Occipital lobe (tissue), 1 donor: ENCODE measurements at regions not wholly inside any gene's neighbourhood (a gene's known extent, or its start where the extent isn't known, plus 50 kb on each side); places are given as distances from the start of the nearest gene placed in this dataset.

Source experiments
- DNase-seq: peaks from one replicate; lab custom pipeline; 2025; lab: John Stamatoyannopoulos, UW

DNA sequence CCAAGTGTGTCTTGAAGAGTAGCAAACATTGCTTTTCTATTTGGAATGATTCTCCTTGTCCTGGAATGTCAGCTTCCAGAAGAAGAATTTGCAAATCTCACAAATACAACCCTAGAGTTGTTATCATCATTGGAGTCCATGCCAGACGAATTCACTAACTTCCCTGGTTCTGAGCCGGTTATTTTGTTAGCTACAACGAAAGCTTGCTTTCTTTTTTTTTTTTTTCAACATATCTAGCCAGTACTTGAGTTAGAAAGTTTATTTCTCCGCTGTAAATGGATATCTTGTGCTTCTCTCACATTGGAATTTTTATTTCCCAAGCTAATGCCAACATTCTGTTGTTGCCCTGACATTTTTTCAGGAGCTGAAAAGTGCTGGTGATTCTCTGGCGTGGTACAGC lies 138.1 kb upstream of the POM121L12 start:
- no peak for DNase-seq

DNA sequence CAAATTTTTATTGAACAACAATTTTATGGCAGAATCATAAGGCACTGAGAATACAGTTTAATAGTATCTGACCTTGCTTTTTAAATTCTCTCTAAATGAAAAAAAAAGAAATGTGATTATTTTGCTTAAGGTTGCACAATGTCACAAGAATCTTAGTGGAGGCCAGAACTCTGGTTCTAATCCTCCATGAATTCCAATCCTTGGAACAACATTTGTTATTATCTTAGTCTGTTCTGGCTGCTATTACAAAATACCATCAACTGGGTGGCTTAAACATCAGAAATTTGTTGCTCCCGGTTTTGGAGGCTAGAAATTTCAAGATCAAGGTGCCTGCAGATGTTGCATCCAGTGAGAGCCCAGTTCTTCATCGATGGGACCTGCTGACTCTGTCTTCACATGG lies 158.2 kb upstream of the POM121L12 start:
- DNase-seq: no peak

DNA sequence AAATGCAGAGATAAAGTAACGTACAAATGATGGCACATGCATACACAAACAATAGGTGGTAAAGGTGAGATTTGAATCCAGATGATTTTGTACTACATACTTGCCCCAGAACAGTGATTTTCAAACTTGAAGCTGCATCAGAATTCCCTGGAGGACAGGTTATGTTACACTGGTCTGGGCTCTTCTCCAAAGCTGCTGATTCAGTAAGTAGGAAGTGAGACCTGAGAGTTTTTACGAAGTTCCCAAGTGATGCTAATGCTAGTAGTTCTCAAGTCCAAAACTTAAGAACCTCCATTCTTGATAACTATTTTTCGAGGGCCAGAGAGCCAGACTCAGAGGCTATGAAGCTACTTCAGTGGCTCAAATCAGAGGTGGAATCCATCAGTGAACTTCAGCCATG lies 159.0 kb upstream of the POM121L12 start:
- no peak for DNase-seq

DNA sequence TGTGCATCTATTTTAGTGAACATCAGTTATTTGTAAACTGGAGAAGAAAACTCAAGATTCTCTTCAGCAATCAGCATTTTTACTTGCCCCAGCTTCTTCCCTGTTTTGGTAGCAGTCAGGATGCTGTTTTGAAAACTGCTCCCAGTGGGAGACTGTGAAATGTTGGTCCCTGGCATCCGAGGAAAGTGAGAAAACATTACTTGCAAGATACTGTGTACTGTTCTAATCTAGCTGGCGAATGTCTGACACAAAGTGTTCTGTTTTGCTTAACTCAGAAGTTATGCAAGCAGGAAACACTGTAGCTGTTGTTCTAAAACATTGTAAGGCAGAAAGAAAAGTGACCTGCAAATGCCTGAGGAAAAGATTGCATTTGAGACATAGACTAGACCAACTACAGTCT lies 171.8 kb upstream of the POM121L12 start:
- DNase-seq: peak; percentile 31

DNA sequence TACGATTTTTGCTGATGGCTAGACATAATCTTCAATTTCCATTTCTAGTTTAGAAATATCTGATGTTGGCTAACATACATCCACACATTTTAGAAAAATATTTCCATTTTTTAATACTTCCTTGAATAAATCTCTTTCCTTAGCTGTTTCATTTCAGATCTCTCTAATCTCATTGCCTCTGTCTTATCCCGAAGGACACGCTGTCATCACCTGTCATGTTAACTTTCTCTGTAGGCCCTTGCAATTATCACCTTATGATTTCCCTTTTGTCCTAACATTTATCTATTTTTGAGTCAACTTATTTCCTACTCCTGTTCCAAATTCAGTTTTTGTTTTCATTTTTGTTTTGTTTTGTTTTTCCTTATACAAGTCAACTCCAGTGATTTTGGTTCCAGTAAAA lies 173.1 kb upstream of the POM121L12 start:
- no peak for DNase-seq

DNA sequence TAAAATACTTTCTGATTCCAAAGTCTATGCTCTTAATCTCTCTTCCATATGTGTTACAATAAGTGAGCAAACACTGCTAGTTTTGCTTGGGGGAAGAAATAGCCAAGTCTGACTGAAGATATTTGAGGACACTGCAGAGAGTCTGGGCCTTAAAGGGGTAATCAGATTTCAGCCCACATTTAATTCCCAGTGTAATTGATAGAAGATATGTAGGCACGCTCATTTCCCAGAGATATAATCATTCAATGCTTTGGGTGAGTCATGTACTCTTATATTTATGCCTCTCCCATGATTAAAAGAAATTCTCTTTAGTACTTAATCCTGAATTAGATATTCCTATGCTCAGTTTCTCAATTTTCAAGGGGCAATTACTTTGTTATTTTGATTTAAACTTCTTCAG lies 178.1 kb upstream of the POM121L12 start:
- no peak for DNase-seq

DNA sequence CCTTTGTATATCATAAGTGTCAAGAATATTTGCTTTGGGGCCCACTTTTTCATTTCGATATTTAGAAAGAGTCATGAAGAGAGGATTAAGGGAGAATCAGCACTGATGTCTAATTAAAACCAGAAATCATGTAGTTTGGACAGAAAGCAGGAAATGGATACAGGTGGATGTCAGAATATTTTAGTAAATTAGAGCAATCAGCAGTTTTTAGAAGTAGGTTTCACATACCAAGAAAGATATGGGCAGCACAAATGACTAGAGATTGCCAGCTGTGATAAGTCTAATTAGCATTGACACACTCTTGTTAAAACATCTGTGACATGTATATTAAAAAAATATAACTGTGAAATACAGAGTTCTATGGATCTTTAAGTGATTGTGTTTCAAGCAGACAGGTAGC lies 180.8 kb upstream of the POM121L12 start:
- DNase-seq: no peak

DNA sequence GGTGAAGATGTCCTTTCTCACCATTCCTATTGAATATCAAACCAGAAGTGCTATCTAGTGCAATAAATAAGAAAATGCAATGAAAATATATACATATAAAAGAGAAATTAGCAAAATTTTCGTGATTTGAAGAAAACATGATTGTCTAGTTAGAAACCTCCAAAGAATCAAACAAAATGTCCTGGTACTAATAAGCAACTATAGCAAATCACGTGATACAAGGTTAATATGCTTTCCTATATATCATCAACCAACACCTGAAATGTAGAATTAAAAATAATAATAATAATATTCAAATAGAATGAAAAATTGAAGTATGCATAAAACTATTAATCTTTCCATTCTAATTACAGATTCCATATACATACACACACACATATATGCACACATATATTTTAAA lies 183.9 kb upstream of the POM121L12 start:
- no peak for DNase-seq

DNA sequence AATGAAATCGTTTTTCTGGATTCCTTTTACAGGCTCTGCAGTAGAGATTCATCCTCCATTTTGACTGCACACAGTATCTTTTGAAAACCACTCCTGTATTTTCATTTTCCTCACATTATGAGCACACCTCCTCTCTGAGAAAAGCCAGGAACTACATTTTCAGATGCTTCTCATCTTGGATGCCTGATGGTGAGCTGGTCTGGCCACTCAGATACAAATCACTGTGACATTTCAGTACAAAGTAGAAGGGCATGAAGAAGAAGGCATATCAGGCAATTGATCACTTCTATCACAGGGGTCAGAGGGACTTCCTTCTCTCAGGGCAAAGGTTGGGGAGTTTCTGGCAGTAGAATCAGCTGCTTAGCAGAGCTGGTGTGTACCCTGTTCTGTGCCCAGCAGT lies 192.0 kb upstream of the POM121L12 start:
- DNase-seq: no peak

DNA sequence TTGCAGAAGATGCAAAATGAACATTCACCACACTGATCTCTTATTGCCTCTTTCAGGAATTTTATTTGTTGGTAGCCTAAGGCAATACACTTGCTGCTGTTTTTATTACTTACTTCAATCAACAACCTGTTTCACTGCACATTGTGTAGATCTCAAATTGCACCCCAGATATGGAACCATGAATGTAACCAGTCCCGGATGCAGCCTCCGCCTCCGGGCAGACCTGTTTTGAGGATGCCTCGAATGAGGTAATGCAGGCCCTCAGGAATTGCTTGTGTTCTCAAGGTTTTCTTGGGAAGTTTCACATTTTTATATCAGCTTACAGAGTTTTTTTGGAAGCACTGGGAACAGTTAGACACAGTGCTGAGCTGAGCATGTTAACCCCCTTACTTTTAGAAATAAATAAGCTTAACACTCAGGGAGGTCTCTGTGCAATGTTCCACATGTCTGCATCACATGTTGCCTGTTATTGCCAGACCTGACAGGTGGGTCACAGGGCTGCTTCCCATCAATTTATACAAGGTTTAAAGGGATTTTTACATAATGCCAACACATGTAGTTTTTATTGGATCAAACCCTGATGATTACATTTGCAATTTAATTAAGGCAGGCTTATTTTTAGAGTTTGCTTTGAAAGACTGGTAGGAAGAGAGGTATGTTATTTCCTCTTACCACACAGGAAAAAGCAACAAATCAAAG lies 193.1 kb upstream of the POM121L12 start:
- DNase-seq: no peak

DNA sequence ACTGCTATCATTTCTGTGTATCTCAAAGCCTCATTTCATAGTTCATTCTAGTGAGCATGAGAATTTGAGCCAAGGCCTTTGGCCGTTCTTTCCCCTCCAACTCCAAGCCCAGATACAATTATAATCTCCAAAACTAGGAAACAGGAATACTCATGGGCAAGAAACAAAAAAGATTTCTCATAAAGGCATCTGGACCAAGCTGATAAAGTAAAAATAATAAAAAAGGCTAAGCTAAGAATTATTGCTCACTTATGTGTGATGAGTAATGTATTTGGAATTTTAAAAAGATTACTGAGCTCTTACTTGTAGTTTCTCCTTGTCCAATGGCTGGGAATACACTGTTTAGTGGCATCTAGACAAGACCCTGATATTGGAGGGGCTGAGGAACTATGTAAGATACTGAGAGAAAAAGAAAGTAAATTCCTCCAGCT lies 196.4 kb upstream of the POM121L12 start:
- no peak for DNase-seq

DNA sequence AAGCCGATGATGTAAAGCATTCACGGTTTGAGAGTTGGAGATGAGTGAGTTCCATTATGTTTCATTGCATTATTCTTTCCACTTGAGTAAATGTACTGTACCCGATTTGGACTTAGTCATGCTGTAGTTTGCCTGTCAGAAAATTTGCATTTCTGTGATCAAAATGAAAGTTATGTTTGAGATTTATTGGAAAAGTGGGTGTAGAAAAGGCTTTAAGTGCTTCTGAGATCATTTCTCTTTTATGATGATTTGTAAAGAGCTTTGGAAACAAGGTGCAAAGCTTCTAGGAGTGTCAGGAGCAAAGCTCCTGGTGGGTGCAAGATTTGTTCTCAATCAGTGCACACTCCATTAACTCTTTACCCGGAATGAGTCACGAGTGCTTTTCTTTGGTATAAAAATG lies 204.1 kb upstream of the POM121L12 start:
- DNase-seq: no peak

DNA sequence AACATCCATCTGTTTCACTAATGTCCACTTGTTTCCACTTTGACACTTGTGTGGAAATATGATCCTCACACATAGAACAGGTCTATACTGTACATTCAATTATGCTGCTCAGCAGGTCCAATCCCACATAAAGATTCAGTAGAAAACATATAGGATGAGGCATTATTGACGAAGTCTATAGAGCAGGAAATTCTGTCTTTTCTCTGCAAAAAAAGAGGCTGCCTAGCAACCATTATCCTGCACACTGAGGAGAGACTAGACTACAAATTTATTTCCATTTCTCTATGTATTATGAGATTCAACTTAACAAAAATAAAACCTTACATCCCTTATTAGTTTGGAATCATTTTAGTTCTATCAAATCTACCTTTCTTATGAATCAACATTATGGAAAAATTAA lies 204.6 kb upstream of the POM121L12 start:
- no peak for DNase-seq

DNA sequence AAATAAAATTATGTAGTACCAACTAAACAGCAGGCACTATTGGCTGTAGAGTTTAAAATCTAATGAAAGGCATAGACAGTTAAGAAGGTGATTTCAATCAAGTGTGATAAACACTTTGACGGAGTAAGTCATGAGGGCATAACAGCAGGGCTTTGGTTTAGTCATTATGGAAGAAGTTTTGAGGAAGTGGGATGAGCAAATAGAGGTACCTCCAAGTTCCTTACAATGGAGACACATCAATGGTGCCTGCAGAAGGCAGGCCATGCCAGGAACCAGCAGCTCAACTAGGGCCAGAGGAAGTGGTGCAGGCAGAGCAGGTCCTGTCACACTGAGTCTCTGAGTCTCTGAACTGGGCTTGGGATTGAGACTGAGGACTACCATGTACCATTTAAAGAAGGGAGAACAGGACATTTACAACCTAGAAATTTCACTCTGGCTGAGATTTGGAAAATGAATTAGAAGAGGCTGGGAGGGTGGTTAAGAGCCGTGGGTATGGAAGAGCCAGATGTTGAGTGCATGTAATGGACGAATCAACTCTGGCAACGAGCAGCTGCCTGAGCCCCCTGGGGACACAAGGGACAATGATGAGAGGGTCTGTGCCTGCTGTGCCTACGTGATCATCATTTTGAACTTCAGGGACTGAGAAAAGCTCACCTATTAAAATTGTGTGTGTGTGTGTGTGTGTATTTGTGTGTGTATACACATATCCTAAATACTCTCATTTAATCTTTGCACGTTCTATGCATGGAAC lies 208.7 kb upstream of the POM121L12 start:
- DNase-seq: no peak

DNA sequence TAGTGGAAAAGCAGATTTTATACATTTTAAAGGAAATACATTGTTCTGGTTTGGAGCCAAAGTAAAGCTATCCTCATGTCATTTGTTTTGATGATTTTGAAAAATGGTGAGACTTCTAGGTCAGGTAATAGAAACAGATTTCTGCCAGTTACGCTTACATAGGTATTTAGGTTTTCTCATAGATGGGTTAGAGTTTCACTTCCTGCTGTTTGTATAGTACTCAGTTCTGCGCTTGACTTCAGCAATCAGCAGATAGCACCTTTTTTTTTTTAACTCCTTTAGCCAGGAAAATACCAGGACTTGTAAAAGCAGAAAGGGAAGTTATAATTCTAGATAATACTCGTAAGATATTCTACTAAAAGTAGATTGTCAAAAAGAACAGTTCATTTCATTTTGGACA lies 209.8 kb upstream of the POM121L12 start:
- no peak for DNase-seq

DNA sequence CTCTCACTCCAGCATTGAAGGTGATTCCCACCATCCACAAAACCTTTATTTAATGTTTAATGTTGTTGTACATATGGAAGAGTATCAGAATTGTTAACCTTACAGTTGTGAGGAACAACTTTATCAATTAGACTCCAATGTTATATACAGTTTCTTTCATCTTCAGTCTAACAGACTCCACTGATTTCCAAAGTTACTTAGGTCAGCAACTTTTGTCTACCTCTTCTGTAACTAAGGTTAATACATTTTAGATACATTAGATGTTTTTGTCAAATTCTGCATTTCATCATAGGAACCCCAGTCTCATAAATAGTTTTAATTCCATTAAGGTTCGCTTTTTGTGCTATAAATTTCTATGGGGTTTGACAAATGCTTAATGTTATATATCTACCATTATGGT lies 223.9 kb upstream of the POM121L12 start:
- DNase-seq: no peak

DNA sequence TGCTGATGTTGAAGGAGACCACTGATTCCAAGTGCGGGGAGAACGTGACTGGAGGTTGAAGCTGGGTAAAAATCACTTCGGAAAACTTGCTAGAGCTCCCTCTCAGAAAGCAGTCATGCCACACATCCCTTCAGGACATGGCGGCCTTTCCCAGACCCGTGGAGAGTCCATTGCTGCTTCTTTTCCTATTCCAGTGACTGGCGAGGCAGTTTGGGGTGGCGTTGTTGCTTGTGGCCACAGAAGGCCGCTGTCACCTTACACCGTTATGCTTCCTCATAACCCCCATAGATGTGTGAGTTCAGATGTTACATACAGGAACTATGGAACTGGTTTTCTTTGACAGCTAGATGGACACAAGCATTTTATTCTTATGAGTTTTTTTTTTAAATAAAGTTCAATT lies 235.6 kb upstream of the POM121L12 start:
- DNase-seq: no peak

DNA sequence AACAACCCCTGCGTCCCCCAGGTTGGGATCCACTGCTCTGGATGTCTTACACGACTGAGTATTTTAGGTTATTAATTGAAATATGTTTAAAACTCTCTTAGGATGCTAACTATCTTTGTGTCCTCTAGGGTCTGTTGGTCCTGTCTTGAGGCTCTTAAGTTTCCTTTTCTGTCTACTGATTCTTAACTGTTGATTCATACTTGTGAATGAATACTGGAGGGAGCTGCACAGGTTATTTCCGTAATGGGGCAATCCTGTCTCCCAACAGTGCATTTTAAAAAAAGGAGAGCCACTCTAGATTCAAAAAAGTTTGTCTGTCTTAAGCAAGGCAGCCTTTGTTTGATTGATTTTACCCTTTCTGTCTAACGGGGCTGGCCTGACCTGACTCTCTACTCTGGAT lies 237.6 kb upstream of the POM121L12 start:
- no peak for DNase-seq

DNA sequence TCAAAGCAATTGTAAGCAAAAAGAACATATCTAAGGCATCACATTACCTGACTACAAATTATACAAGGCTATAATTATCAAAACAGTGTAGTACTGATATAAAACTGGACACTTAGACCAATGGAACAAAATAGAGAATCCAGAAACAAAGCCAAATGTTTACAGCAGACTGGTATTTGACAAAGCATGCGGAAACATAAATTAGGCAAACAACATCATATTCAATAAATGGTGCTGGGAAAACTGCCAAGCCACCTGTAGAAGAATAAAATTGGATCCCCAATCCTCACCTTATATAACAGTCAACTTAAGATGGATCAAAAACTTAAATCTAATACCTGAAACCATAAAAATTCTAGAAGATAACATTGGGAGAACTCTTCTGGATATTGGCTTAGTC lies 240.8 kb upstream of the POM121L12 start:
- no peak for DNase-seq

DNA sequence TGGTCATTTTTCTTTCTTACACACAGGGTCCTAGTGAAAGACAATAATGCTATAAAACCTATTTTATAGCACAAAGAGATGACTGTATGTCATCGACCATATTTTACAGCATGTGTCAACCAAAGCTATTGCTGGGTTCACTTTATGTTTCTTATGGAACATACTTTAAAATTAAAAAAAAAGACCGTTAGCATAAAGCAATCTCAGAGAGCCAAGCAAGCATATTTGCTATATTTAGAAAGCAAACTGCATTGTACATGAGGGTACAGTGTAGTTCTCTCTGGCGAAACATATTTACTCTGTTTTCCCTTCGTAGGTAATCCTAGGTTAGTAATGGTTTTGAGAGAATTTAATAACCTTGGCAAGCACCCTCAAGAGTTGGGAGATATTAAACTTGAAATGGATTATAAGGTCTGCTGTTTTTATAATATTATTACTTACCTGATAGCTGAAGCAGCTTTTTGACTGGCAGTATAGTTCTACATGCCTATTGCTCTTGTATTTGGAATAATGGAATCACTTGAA lies 244.2 kb upstream of the POM121L12 start:
- no peak for DNase-seq

DNA sequence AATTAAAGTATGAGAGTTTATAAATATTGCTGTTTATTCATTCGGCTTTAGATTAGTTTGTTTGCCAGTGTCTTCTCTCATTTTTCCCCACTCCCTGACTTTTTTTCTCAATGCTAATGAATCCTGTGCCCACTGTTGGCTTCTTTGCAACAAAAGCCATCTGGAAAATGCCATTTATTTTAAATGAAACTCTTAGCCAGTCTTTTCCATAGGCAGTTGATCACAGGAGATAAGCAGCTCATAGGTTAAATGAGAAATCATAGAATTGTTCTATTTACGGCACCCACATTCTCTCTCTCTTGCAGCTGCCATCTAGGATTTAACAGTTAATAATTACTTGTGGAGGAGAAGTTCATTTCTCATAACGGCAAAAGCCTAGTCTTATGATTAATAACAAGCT lies 249.3 kb upstream of the POM121L12 start:
- DNase-seq: no peak

DNA sequence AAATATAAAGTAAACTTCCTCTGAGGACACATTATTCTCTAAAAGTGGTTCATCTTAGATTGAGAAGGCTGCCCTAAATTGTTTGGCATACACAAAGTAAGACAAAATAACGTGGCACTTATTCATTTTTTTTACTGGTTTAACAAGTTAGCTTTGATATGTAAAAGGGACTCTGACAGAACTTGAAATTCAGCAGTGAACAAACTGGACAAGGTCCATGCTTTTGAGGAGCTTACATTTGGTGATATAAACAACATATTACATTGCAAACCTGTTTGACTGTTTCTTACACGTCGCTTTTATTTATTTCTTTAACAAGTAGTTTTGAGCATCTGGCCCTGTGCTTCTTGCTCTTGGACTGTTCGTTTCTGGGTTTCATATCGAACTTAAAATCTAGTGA lies 253.1 kb upstream of the POM121L12 start:
- no peak for DNase-seq

DNA sequence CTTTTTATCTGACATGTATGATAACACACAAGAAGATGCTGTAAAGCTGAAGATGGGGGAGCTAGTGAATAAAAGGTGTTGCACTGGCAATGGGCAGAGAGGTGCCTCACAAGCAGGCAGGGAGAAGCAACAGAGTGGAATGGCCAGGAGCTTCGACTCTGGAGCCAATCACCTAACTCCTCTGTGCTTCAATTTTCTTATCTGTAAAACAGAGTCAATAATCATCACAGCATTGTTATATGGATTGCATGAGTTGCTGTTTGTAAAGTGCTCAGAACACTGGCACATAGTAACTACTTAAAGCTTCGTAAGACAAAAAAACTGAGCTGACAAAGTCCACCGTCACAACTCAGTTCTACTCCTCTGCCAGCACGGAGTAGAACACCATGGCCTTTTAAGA lies 254.2 kb upstream of the POM121L12 start:
- no peak for DNase-seq
